ENCODE measurements at regions not wholly inside any gene's neighbourhood (a gene's known extent, or its start where the extent isn't known, plus 50 kb on each side); places are given as distances from the start of the nearest gene placed in this dataset.
A peak's percentile ranks its signal among the peaks of the same experiment; 100 is the strongest.

DNA sequence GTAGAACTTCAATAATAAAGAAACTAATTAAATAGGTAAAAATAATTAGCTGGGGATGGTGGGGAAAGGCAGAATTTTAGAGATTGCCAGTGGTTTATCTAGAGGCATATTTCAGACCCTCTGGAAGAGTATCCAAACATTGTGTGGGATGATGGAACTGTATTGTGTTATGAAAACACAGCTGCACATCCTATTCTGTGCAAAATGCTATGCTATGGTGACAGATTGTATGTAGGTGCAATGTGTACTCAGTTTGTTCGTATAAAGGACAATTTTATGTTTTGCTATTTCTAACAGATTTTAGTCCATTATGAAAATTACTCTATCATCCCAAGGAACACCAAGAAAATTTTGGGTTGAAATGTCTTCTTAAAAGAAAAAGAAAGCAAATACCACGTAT is 1054.7 kb downstream of the PDHA2 start:
- TF ChIP-seq, protein P1, sequence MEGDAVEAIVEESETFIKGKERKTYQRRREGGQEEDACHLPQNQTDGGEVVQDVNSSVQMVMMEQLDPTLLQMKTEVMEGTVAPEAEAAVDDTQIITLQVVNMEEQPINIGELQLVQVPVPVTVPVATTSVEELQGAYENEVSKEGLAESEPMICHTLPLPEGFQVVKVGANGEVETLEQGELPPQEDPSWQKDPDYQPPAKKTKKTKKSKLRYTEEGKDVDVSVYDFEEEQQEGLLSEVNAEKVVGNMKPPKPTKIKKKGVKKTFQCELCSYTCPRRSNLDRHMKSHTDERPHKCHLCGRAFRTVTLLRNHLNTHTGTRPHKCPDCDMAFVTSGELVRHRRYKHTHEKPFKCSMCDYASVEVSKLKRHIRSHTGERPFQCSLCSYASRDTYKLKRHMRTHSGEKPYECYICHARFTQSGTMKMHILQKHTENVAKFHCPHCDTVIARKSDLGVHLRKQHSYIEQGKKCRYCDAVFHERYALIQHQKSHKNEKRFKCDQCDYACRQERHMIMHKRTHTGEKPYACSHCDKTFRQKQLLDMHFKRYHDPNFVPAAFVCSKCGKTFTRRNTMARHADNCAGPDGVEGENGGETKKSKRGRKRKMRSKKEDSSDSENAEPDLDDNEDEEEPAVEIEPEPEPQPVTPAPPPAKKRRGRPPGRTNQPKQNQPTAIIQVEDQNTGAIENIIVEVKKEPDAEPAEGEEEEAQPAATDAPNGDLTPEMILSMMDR (IDR thresholded peaks at IDR 0.05; ENCODE audit: borderline replicate concordance, extremely low read depth, insufficient read depth) = no peak
- no peak for FAIRE-seq
- Histone ChIP-seq H3K4me3 (ENCODE audit: low read length in 3 of 3) (no peak overlapping the region), H3K27ac (ENCODE audit: low read depth in 2 of 2, low read length in 2 of 2) (no peak overlapping the region), H3K9me3 (ENCODE audit: control insufficient read depth in 2 of 3, insufficient read depth in 1 of 3, low read length in 3 of 3) (no peaks in the 10 kb centered on the region), H3K27me3 (ENCODE audit: control insufficient read depth, insufficient read depth, low read length) (no peaks in the 10 kb centered on the region), H3K36me3 (ENCODE audit: control insufficient read depth in 2 of 3, insufficient read depth in 3 of 3, low read length in 3 of 3) (no peaks in the 10 kb centered on the region), H3K9ac (ENCODE audit: low read length in 3 of 3) (no peak overlapping the region), H3K4me1 (ENCODE audit: control insufficient read depth in 2 of 3, insufficient read depth in 2 of 3, low read depth in 1 of 3, low read length in 3 of 3) (no peaks in the 10 kb centered on the region)
- no peak for DNase-seq
- intact Hi-C loops (cut with DNase I) = no loop called here

DNA sequence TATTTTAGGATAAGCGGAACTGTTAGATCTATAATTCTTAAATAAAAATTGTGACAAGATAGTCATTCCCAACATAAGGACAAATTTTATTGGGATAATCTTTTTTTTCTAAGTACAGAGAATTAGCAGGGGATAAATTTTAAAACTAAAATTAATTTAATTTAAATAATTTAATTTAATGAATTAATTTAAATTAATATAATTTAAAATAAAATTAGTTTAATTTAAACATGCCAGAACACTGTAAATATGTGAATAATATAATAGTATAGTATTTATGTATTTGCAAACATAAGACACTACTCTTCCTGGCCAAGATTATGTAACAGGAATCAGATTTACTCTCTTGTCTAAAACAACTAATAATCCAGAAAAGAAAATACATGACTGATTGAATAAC is 1055.9 kb downstream of the PDHA2 start:
- no peaks in the 10 kb centered on the region for H3K27me3 ChIP-seq (ENCODE audit: control insufficient read depth, insufficient read depth, low read length)
- no peak overlapping the region for H3K4me3 ChIP-seq (ENCODE audit: low read length in 3 of 3)
- FAIRE-seq (peak; percentile 87), DNase-seq (no peak)
- H3K9me3 ChIP-seq (ENCODE audit: control insufficient read depth in 2 of 3, insufficient read depth in 1 of 3, low read length in 3 of 3) = no peaks in the 10 kb centered on the region
- no peaks in the 10 kb centered on the region for H3K36me3 ChIP-seq (ENCODE audit: control insufficient read depth in 2 of 3, insufficient read depth in 3 of 3, low read length in 3 of 3)
- H3K9ac ChIP-seq (ENCODE audit: low read length in 3 of 3) = no peak overlapping the region
- TF ChIP-seq, protein P1 (IDR thresholded peaks at IDR 0.05; ENCODE audit: borderline replicate concordance, extremely low read depth, insufficient read depth) = no peak
- intact Hi-C loops (cut with DNase I) = no loop called here
- no peak overlapping the region for H3K27ac ChIP-seq (ENCODE audit: low read depth in 2 of 2, low read length in 2 of 2)
- no peaks in the 10 kb centered on the region for H3K4me1 ChIP-seq (ENCODE audit: control insufficient read depth in 2 of 3, insufficient read depth in 2 of 3, low read depth in 1 of 3, low read length in 3 of 3)

DNA sequence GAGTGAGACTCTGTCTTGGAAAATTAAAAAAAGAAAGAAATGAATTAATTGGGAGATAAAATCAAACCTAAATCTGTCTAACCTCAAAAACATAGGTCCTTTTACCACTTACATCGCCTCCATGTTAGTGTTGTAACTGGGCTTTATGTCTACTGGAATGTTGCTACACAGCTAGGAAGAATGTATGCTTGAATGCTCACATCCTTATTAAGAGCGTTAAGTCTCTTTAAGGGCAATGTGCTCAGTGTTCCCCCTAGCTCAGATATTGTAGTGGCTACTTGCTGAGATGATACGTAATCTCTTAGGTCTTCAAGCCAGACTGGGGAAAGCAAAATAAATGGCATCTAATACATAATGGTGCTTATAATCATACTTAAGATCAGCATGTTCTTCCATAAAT is 1072.8 kb downstream of the PDHA2 start:
- H3K36me3 ChIP-seq (ENCODE audit: control insufficient read depth in 2 of 3, insufficient read depth in 3 of 3, low read length in 3 of 3) = no peaks in the 10 kb centered on the region
- H3K9ac ChIP-seq (ENCODE audit: low read length in 3 of 3) = no peak overlapping the region
- no peaks in the 10 kb centered on the region for H3K27me3 ChIP-seq (ENCODE audit: control insufficient read depth, insufficient read depth, low read length)
- no peak overlapping the region for H3K27ac ChIP-seq (ENCODE audit: low read depth in 2 of 2, low read length in 2 of 2)
- intact Hi-C loops (cut with DNase I) = no loop called here
- DNase-seq = peak in 2 of 5 donors; percentile 4 to 7
- H3K9me3 ChIP-seq (ENCODE audit: control insufficient read depth in 2 of 3, insufficient read depth in 1 of 3, low read length in 3 of 3) = no peaks in the 10 kb centered on the region
- no peak for FAIRE-seq
- TF ChIP-seq, protein P1 (IDR thresholded peaks at IDR 0.05; ENCODE audit: borderline replicate concordance, extremely low read depth, insufficient read depth) = no peak
- H3K4me1 ChIP-seq (ENCODE audit: control insufficient read depth in 2 of 3, insufficient read depth in 2 of 3, low read depth in 1 of 3, low read length in 3 of 3) = no peaks in the 10 kb centered on the region
- H3K4me3 ChIP-seq (ENCODE audit: low read length in 3 of 3) = no peak overlapping the region

DNA sequence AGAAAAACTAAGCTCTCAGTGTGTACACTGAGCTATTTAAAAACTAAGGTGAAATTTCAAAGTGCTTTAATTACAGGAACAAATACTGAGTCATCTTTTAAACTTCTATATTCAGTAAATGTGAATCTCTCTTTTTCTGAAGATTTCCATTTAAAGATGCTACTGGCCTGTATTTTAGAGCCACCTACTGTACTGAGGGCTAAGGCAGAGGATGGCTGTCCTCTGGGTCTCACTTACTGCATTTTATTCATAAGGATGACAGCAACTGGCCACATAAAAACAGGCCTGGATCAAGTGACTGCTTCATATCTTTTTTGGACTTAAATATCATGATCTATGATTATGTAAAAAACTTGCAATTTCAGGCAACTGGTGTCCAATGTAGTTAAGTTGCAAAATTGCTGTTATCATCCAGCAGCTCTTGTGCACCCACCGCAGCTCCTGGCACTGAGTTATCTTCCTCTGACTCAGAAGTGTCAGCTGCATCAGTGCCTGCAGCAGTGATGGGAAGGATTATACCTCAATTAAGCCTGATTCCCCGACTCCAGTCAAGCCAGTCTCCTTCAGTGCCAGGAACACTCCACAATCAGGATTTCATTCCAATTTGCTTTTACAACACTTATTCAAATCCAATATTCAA is 1073.7 kb downstream of the PDHA2 start:
- DNase-seq = no peak
- intact Hi-C loops (cut with DNase I) = no loop called here
- Histone ChIP-seq H3K9me3 (ENCODE audit: control insufficient read depth in 2 of 3, insufficient read depth in 1 of 3, low read length in 3 of 3) (no peaks in the 10 kb centered on the region), H3K4me1 (ENCODE audit: control insufficient read depth in 2 of 3, insufficient read depth in 2 of 3, low read depth in 1 of 3, low read length in 3 of 3) (no peaks in the 10 kb centered on the region), H3K27ac (ENCODE audit: low read depth in 2 of 2, low read length in 2 of 2) (no peak overlapping the region), H3K9ac (ENCODE audit: low read length in 3 of 3) (no peak overlapping the region), H3K4me3 (ENCODE audit: low read length in 3 of 3) (no peak overlapping the region), H3K27me3 (ENCODE audit: control insufficient read depth, insufficient read depth, low read length) (no peaks in the 10 kb centered on the region), H3K36me3 (ENCODE audit: control insufficient read depth in 2 of 3, insufficient read depth in 3 of 3, low read length in 3 of 3) (no peaks in the 10 kb centered on the region)
- TF ChIP-seq, protein P1 (IDR thresholded peaks at IDR 0.05; ENCODE audit: borderline replicate concordance, extremely low read depth, insufficient read depth) = no peak
- FAIRE-seq = no peak

Data from kidney (tissue), 13 donors.